PC-3 (cell line): ENCODE measurements at regions not wholly inside any gene's neighbourhood (a gene's known extent, or its start where the extent isn't known, plus 50 kb on each side); places are given as distances from the start of the nearest gene placed in this dataset.

Experiments
- ATAC-seq: fragments of 200-7000 bp; cut with Tn5 transposase; 2 replicates; pipeline ENCODE4 v1.9.1; 2020; ENCODE audit warnings: mild to moderate bottlenecking, moderate library complexity
- BruUV-seq: library from RNA; stranded (reverse); fragments of 400-500 nt; replicated peaks from 2 replicates; lab custom pipeline; 2021; lab: Mats Ljungman, UMichigan
- CTCF ChIA-PET: fragments of 300-600 bp; sonication (Branson Sonifier 250); formaldehyde crosslinking; loops from one replicate; lab custom pipeline; 2022; ENCODE audit warnings: antibody characterized with exemption; lab: Charles Lee
- POLR2A ChIA-PET: fragments of 300-600 bp; sonication (Branson Sonifier 250); formaldehyde crosslinking; loops from one replicate; lab custom pipeline; 2022; ENCODE audit warnings: antibody characterized with exemption; ENCODE audit not compliant: unreplicated experiment; lab: Charles Lee
- DNase-seq: peaks from one replicate; pipeline ENCODE4 v3.0.0-alpha.2; 2015
- H2AFZ ChIP-seq: fragments of 300-600 bp; sonication (generic); 2 replicates; pipeline ENCODE4 v1.6.0; 2016; ENCODE audit warnings: antibody characterized with exemption, low read length
- H3F3A ChIP-seq: fragments of 300-600 bp; sonication (generic); one replicate; pipeline ENCODE4 v1.6.0; 2017; ENCODE audit warnings: antibody characterized with exemption, low read length, control low read depth, mild to moderate bottlenecking; ENCODE audit not compliant: unreplicated experiment
- H3K27ac ChIP-seq: fragments of 300-600 bp; sonication (generic); 2 replicates; pipeline ENCODE4 v1.5.1; 2016; ENCODE audit warnings: mild to moderate bottlenecking, low read length
- H3K27me3 ChIP-seq: fragments of 300-600 bp; sonication (generic); 2 replicates; pipeline ENCODE4 v1.6.1; 2016; ENCODE audit warnings: low read length, mixed read lengths
- H3K36me3 ChIP-seq: fragments of 300-600 bp; sonication (generic); 2 replicates; pipeline ENCODE4 v1.6.1; 2016; ENCODE audit warnings: low read depth, mixed run types, low read length, mixed read lengths
- H3K4me1 ChIP-seq: fragments of 300-600 bp; sonication (generic); 2 replicates; pipeline ENCODE4 v1.5.1; 2016; ENCODE audit warnings: low read length; ENCODE audit not compliant: insufficient read depth
- H3K4me2 ChIP-seq: fragments of 300-600 bp; sonication (generic); 2 replicates; pipeline ENCODE4 v1.6.0; 2016; ENCODE audit warnings: low read length
- H3K4me3 ChIP-seq: fragments of 300-600 bp; sonication (generic); 2 replicates; pipeline ENCODE4 v1.5.1; 2016; ENCODE audit warnings: mild to moderate bottlenecking, low read length, mixed read lengths
- H3K79me2 ChIP-seq: fragments of 300-600 bp; sonication (generic); 2 replicates; pipeline ENCODE4 v1.6.1; 2017; ENCODE audit warnings: low read length, mixed read lengths
- H3K9ac ChIP-seq: fragments of 300-600 bp; sonication (generic); 2 replicates; pipeline ENCODE4 v1.6.0; 2016; ENCODE audit warnings: mild to moderate bottlenecking, low read length
- H3K9me2 ChIP-seq: fragments of 300-600 bp; sonication (generic); replicated peaks from 2 replicates; pipeline ENCODE4 v1.6.1; 2016; ENCODE audit warnings: mixed run types, low read length, mixed read lengths
- H3K9me3 ChIP-seq: fragments of 300-600 bp; sonication (generic); 2 replicates; pipeline ENCODE4 v1.6.1; 2016; ENCODE audit warnings: low read length, mixed read lengths
- H4K20me1 ChIP-seq: fragments of 300-600 bp; sonication (generic); 2 replicates; pipeline ENCODE4 v1.6.1; 2016; ENCODE audit warnings: low read length, mixed read lengths
- CTCF ChIP-seq: fragments of 300-600 bp; sonication (generic); conservative IDR thresholded peaks from 2 replicates; pipeline ENCODE4 v1.5.1; 2017; ENCODE audit warnings: antibody characterized with exemption, low read depth, mild to moderate bottlenecking, low read length
- EZH2 ChIP-seq: fragments of 300-600 bp; sonication (generic); IDR thresholded peaks from one replicate; pipeline ENCODE4 v1.6.1; 2017; ENCODE audit warnings: antibody characterized with exemption, mild to moderate bottlenecking, low read length; ENCODE audit not compliant: unreplicated experiment
- EZH2phosphoT487 ChIP-seq: fragments of 300-600 bp; sonication (generic); IDR thresholded peaks from 2 replicates; pipeline ENCODE4 v1.6.1; 2018; ENCODE audit warnings: mild to moderate bottlenecking, antibody characterized with exemption, low read length, borderline replicate concordance
- intact Hi-C: fragments of 100-400 bp; cut with micrococcal nuclease; formaldehyde crosslinking; loops from 2 replicates; pipeline ENCODE4 v1.9.0; 2023

GRCh38 chr4:180788729-180789128 is 1454.5 kb upstream of the TENM3 start:
- no peak overlapping the region for H2AFZ ChIP-seq

GRCh38 chr4:180789929-180790328 is 1453.3 kb upstream of the TENM3 start:
- intact Hi-C loops = no loop called here
- Histone ChIP-seq H3K36me3 (no peaks in the 10 kb centered on the region), H3K9ac (no peak overlapping the region), H3K79me2 (no peaks in the 10 kb centered on the region), H3K4me1 (no peaks in the 10 kb centered on the region), H3K27me3 (peaks cover 22% of the 10 kb centered on the region), H4K20me1 (no peaks in the 10 kb centered on the region), H3K27ac (no peak overlapping the region), H3K4me3 (no peak overlapping the region), H2AFZ (no peak overlapping the region), H3F3A (no peaks in the 10 kb centered on the region), H3K9me2 (no peaks in the 10 kb centered on the region), H3K4me2 (no peak overlapping the region), H3K9me3 (no peaks in the 10 kb centered on the region)
- BruUV-seq = no TSS peak
- no peak for TF ChIP-seq EZH2
- no peak for TF ChIP-seq EZH2phosphoT487
- no peak for TF ChIP-seq CTCF
- ChIA-PET CTCF (no interaction called here), POLR2A (no interaction called here)
- no peak for DNase-seq
- no peak for ATAC-seq

More at GRCh38 chr4:180788729-180789128, 1454.5 kb upstream of the TENM3 start:
- Histone ChIP-seq H3K4me1 (no peaks in the 10 kb centered on the region), H3K9me3 (no peaks in the 10 kb centered on the region), H3K36me3 (no peaks in the 10 kb centered on the region), H4K20me1 (no peaks in the 10 kb centered on the region), H3K27me3 (peaks cover 23% of the 10 kb centered on the region), H3K9ac (no peak overlapping the region), H3K9me2 (no peaks in the 10 kb centered on the region), H3K79me2 (no peaks in the 10 kb centered on the region), H3K4me3 (no peak overlapping the region), H3K27ac (no peak overlapping the region), H3K4me2 (no peak overlapping the region), H3F3A (no peaks in the 10 kb centered on the region)
- BruUV-seq = no TSS peak
- ATAC-seq = no peak
- no peak for TF ChIP-seq CTCF
- no peak for TF ChIP-seq EZH2phosphoT487
- TF ChIP-seq EZH2 = no peak
- no peak for DNase-seq
- intact Hi-C loops = no loop called here
- CTCF ChIA-PET = no interaction called here
- POLR2A ChIA-PET = no interaction called here

GRCh38 chr4:180790471-180790870 is 1452.7 kb upstream of the TENM3 start:
- H3K27me3 ChIP-seq = peaks cover 19% of the 10 kb centered on the region
- intact Hi-C loops = no loop called here
- H4K20me1 ChIP-seq = no peaks in the 10 kb centered on the region
- H3K9me2 ChIP-seq = no peaks in the 10 kb centered on the region
- TF ChIP-seq CTCF (no peak), EZH2 (no peak), EZH2phosphoT487 (no peak)
- H3K79me2 ChIP-seq = no peaks in the 10 kb centered on the region
- no peaks in the 10 kb centered on the region for H3K36me3 ChIP-seq
- no peaks in the 10 kb centered on the region for H3F3A ChIP-seq
- ChIA-PET CTCF (no interaction called here), POLR2A (no interaction called here)
- no peak overlapping the region for H3K4me3 ChIP-seq
- ATAC-seq = no peak
- H3K9me3 ChIP-seq = no peaks in the 10 kb centered on the region
- H3K27ac ChIP-seq = no peak overlapping the region
- no peak overlapping the region for H3K9ac ChIP-seq
- no peak overlapping the region for H2AFZ ChIP-seq
- H3K4me1 ChIP-seq = no peaks in the 10 kb centered on the region
- DNase-seq = no peak
- no TSS peak for BruUV-seq
- H3K4me2 ChIP-seq = no peak overlapping the region
